HCT116 (cell line): ENCODE measurements at regions not wholly inside any gene's neighbourhood (a gene's known extent, or its start where the extent isn't known, plus 50 kb on each side); places are given as distances from the start of the nearest gene placed in this dataset.

ENCODE experiments used
- ATAC-seq: fragments of 200-7000 bp; cut with Tn5 transposase; 2 replicates; pipeline ENCODE4 v1.9.1; 2020; ENCODE audit warnings: mild to moderate bottlenecking, moderate library complexity
- BruUV-seq: library from RNA; stranded (reverse); fragments of 400-500 nt; replicated peaks from 2 replicates; lab custom pipeline; 2021; lab: Mats Ljungman, UMichigan
- CTCF ChIA-PET: fragments of 300-600 bp; sonication (Branson Sonifier 250); formaldehyde crosslinking; loops from one replicate; lab custom pipeline; 2021; ENCODE audit warnings: antibody characterized with exemption; lab: Charles Lee
- POLR2A ChIA-PET: fragments of 300-600, 350-600 bp; sonication (Branson Sonifier 250); formaldehyde crosslinking; loops from one replicate; lab custom pipeline; 2021; ENCODE audit warnings: antibody characterized with exemption; lab: Charles Lee
- RAD21 ChIA-PET, 2 experiments: fragments of 300-600 bp; sonication (Branson Sonifier 250); formaldehyde crosslinking; loops; one replicate each; lab custom pipeline; 2023; ENCODE audit warnings: low total read pairs in 2 of 2; ENCODE audit not compliant: uncharacterized antibody in 2 of 2, unreplicated experiment in 2 of 2, low non-redundant PET in 1 of 2; lab: Charles Lee
- DNase-seq: peaks from one replicate; pipeline ENCODE4 v3.0.0-alpha.2; 2010; ENCODE audit warnings: low read depth, low spot score
- H2AFZ ChIP-seq: fragments of 200-600 bp; shearing (Covaris generic), sonication (generic); 2 replicates; pipeline ENCODE4 v1.6.1; 2017; ENCODE audit warnings: low read depth, mixed run types, mixed read lengths, antibody characterized with exemption, low read length; ENCODE audit not compliant: poor library complexity, severe bottlenecking
- H3K27ac ChIP-seq: 2 replicates; pipeline ENCODE4 v1.5.1; 2012; ENCODE audit warnings: low read depth, low read length
- H3K27me3 ChIP-seq: fragments of 200-600 bp; sonication (generic); 2 replicates; pipeline ENCODE4 v1.6.1; 2016; ENCODE audit warnings: mixed run types, low read length, mixed read lengths; ENCODE audit not compliant: insufficient read depth
- H3K36me3 ChIP-seq, 2 experiments: fragments of 200-500 bp in 1 of 2; fragments of 200-600 bp in 1 of 2; sonication (Bioruptor generic) in 1 of 2; sonication (generic) in 1 of 2; 2 replicates each; pipeline versions ENCODE4 v1.5.1 to v1.6.1; 2014 to 2016; ENCODE audit warnings: low read length in 2 of 2, inconsistent platforms in 1 of 2, mixed read lengths in 1 of 2, mixed run types in 1 of 2; ENCODE audit not compliant: insufficient read depth in 2 of 2, control insufficient read depth in 1 of 2
- H3K4me1 ChIP-seq, 2 experiments: fragments of 200-600 bp in 1 of 2; sonication (generic) in 1 of 2; 2 replicates each; pipeline versions ENCODE4 v1.5.1 to v1.6.1; 2012 to 2017; ENCODE audit warnings: low read length in 2 of 2, inconsistent platforms in 1 of 2, mild to moderate bottlenecking in 1 of 2, mixed read lengths in 1 of 2, mixed run types in 1 of 2, moderate library complexity in 1 of 2; ENCODE audit not compliant: insufficient read depth in 2 of 2, control insufficient read depth in 1 of 2
- H3K4me2 ChIP-seq: fragments of 200-600 bp; sonication (generic); 2 replicates; pipeline ENCODE4 v1.6.1; 2017; ENCODE audit warnings: mixed run types, low read length, mixed read lengths
- H3K4me3 ChIP-seq, 2 experiments: fragments of 200-600 bp in 1 of 2; sonication (generic) in 1 of 2; replicated peaks in 1 of 2; 2 replicates each; pipeline ENCODE4 v1.5.1; 2011 to 2016; ENCODE audit warnings: low read length in 2 of 2, control low read depth in 1 of 2, low read depth in 1 of 2, mild to moderate bottlenecking in 1 of 2, mixed read lengths in 1 of 2, mixed run types in 1 of 2
- H3K79me2 ChIP-seq: fragments of 200-600 bp; sonication (generic); 2 replicates; pipeline ENCODE4 v1.6.1; 2017; ENCODE audit warnings: mild to moderate bottlenecking, mixed run types, low read length, moderate library complexity, mixed read lengths; ENCODE audit not compliant: insufficient read depth
- H3K9ac ChIP-seq: fragments of 200-600 bp; sonication (generic); 2 replicates; pipeline ENCODE4 v1.6.1; 2016; ENCODE audit warnings: low read length, mixed read lengths
- H3K9me2 ChIP-seq: fragments of 200-600 bp; sonication (generic), shearing (Covaris generic); 2 replicates; pipeline ENCODE4 v1.6.1; 2017; ENCODE audit warnings: mixed run types, mild to moderate bottlenecking, moderate library complexity; ENCODE audit not compliant: insufficient read depth
- H3K9me3 ChIP-seq, 2 experiments: fragments of 200-500 bp in 1 of 2; fragments of 200-600 bp in 1 of 2; sonication (Bioruptor generic) in 1 of 2; sonication (generic) in 1 of 2; 2 replicates each; pipeline ENCODE4 v1.6.1; 2014 to 2017; ENCODE audit warnings: low read length in 2 of 2, mixed read lengths in 2 of 2, inconsistent platforms in 1 of 2, low read depth in 1 of 2, mild to moderate bottlenecking in 1 of 2, mixed run types in 1 of 2, moderate library complexity in 1 of 2; ENCODE audit not compliant: control insufficient read depth in 1 of 2, insufficient read depth in 1 of 2
- H4K20me1 ChIP-seq: fragments of 200-600 bp; sonication (generic), shearing (Covaris generic); 2 replicates; pipeline ENCODE4 v1.6.1; 2017; ENCODE audit warnings: mixed run types, mild to moderate bottlenecking, moderate library complexity; ENCODE audit not compliant: insufficient read depth
- CEBPB ChIP-seq: IDR thresholded peaks from 2 replicates; pipeline ENCODE4 v1.6.1; 2012; ENCODE audit warnings: low read depth
- EGR1 ChIP-seq: IDR thresholded peaks from 2 replicates; pipeline ENCODE4 v1.6.1; 2012; ENCODE audit warnings: low read depth
- ELF1 ChIP-seq: IDR thresholded peaks from 2 replicates; pipeline ENCODE4 v1.6.1; 2012; ENCODE audit warnings: low read depth, borderline replicate concordance
- EZH2 ChIP-seq: fragments of 200-600 bp; sonication (generic); IDR thresholded peaks from 2 replicates; pipeline ENCODE4 v1.6.1; 2017; ENCODE audit warnings: antibody characterized with exemption, mixed run types
- FOSL1 ChIP-seq: IDR thresholded peaks from 2 replicates; pipeline ENCODE4 v1.6.1; 2012; ENCODE audit warnings: low read depth
- POLR2AphosphoS5 ChIP-seq: IDR thresholded peaks from 2 replicates; pipeline ENCODE4 v1.6.1; 2011; ENCODE audit warnings: mild to moderate bottlenecking, low read depth, low read length, moderate library complexity
- RAD21 ChIP-seq: IDR thresholded peaks from 2 replicates; pipeline ENCODE4 v1.6.1; 2012; ENCODE audit warnings: low read depth, mild to moderate bottlenecking
- SIN3A ChIP-seq: IDR thresholded peaks from 2 replicates; pipeline ENCODE4 v1.6.1; 2012; ENCODE audit warnings: low read depth
- SP1 ChIP-seq: IDR thresholded peaks from 2 replicates; pipeline ENCODE4 v1.6.1; 2012; ENCODE audit warnings: low read depth
- TCF7L2 ChIP-seq: IDR thresholded peaks from 2 replicates; pipeline ENCODE4 v1.7.0; 2011; ENCODE audit warnings: borderline replicate concordance, inconsistent platforms; ENCODE audit not compliant: insufficient read depth, insufficient read length; ENCODE audit errors: extremely low read depth
- ZNF274 ChIP-seq: fragments of 200-500 bp; sonication (Bioruptor generic); IDR thresholded peaks from 2 replicates; pipeline ENCODE4 v1.6.1; 2014; ENCODE audit warnings: mild to moderate bottlenecking, low read depth, low read length, inconsistent platforms
- intact Hi-C: fragments of 100-400 bp; cut with micrococcal nuclease; formaldehyde crosslinking; loops from 2 replicates; pipeline ENCODE4 v1.10.0; 2022
- TF ChIP-seq, protein P1 (sequence below): IDR thresholded peaks from 2 replicates; pipeline ENCODE4 v1.6.1; 2012
- TF ChIP-seq, protein P2 (sequence below): IDR thresholded peaks from 2 replicates; pipeline ENCODE4 v1.6.1; 2012
- TF ChIP-seq, protein P3 (sequence below): IDR thresholded peaks from 2 replicates; pipeline ENCODE4 v1.6.1; 2012; ENCODE audit warnings: low read depth
- TF ChIP-seq, protein P4 (sequence below), 3 experiments: fragments of 200-600 bp in 1 of 3; sonication (generic) in 1 of 3; IDR thresholded peaks in 2 of 3; conservative IDR thresholded peaks in 1 of 3; 2 replicates each; pipeline ENCODE4 v1.5.1; 2012 to 2017; ENCODE audit warnings: low read depth in 2 of 3, low read length in 2 of 3, antibody characterized with exemption in 1 of 3, borderline replicate concordance in 1 of 3, control low read depth in 1 of 3, mild to moderate bottlenecking in 1 of 3, mixed read lengths in 1 of 3, mixed run types in 1 of 3, moderate library complexity in 1 of 3; ENCODE audit not compliant: insufficient read depth in 1 of 3

DNA sequence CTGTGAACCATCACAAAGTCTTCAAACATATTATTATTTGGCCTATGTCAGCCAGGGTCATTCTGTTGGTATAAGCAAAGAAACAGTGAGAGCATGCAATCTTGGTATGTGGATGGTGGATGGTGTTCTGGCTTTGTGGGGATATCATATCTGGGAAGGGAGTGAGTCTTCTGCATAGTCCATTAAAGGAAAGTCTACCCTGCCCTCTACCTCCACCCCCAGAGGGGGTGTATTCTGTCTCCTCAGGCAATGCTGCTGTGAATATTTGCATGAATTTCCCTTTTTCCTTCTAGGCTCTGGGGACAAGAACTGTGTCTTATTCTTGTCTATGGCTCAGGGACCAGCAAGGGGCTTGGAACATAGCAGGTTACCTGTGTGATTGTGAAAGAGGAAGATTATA is 495.8 kb downstream of the PDCD6IP start:
- H2AFZ ChIP-seq, result no peak overlapping the region
- ChIA-PET CTCF (no interaction called here), POLR2A (no interaction called here)

More for the DNA sequence above, 495.8 kb downstream of the PDCD6IP start:
- Histone ChIP-seq H3K4me2 (no peak overlapping the region), H3K36me3 (no peaks in the 10 kb centered on the region), H3K9ac (no peak overlapping the region), H3K27me3 (no peaks in the 10 kb centered on the region), H3K79me2 (no peaks in the 10 kb centered on the region), H3K27ac (no peak overlapping the region), H3K4me3 (no peak overlapping the region), H3K4me1 (no peaks in the 10 kb centered on the region)
- ATAC-seq, result no peak
- intact Hi-C loops, result no loop called here
- RAD21 ChIA-PET, result no interaction called here
- no peak for DNase-seq
- no peak for TF ChIP-seq ELF1
- TF ChIP-seq EZH2, result no peak
- TF ChIP-seq, protein P1, sequence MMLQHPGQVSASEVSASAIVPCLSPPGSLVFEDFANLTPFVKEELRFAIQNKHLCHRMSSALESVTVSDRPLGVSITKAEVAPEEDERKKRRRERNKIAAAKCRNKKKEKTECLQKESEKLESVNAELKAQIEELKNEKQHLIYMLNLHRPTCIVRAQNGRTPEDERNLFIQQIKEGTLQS, result no peak
- no peak for TF ChIP-seq RAD21
- TF ChIP-seq, protein P2, sequence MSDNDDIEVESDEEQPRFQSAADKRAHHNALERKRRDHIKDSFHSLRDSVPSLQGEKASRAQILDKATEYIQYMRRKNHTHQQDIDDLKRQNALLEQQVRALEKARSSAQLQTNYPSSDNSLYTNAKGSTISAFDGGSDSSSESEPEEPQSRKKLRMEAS, result no peak
- TF ChIP-seq ZNF274, result no peak
- TF ChIP-seq, protein P3, sequence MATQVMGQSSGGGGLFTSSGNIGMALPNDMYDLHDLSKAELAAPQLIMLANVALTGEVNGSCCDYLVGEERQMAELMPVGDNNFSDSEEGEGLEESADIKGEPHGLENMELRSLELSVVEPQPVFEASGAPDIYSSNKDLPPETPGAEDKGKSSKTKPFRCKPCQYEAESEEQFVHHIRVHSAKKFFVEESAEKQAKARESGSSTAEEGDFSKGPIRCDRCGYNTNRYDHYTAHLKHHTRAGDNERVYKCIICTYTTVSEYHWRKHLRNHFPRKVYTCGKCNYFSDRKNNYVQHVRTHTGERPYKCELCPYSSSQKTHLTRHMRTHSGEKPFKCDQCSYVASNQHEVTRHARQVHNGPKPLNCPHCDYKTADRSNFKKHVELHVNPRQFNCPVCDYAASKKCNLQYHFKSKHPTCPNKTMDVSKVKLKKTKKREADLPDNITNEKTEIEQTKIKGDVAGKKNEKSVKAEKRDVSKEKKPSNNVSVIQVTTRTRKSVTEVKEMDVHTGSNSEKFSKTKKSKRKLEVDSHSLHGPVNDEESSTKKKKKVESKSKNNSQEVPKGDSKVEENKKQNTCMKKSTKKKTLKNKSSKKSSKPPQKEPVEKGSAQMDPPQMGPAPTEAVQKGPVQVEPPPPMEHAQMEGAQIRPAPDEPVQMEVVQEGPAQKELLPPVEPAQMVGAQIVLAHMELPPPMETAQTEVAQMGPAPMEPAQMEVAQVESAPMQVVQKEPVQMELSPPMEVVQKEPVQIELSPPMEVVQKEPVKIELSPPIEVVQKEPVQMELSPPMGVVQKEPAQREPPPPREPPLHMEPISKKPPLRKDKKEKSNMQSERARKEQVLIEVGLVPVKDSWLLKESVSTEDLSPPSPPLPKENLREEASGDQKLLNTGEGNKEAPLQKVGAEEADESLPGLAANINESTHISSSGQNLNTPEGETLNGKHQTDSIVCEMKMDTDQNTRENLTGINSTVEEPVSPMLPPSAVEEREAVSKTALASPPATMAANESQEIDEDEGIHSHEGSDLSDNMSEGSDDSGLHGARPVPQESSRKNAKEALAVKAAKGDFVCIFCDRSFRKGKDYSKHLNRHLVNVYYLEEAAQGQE, result no peak
- TF ChIP-seq FOSL1, result no peak
- no peak for TF ChIP-seq SIN3A
- TF ChIP-seq POLR2AphosphoS5, result no peak
- TF ChIP-seq TCF7L2, result no peak
- TF ChIP-seq EGR1, result no peak
- TF ChIP-seq, protein P4, sequence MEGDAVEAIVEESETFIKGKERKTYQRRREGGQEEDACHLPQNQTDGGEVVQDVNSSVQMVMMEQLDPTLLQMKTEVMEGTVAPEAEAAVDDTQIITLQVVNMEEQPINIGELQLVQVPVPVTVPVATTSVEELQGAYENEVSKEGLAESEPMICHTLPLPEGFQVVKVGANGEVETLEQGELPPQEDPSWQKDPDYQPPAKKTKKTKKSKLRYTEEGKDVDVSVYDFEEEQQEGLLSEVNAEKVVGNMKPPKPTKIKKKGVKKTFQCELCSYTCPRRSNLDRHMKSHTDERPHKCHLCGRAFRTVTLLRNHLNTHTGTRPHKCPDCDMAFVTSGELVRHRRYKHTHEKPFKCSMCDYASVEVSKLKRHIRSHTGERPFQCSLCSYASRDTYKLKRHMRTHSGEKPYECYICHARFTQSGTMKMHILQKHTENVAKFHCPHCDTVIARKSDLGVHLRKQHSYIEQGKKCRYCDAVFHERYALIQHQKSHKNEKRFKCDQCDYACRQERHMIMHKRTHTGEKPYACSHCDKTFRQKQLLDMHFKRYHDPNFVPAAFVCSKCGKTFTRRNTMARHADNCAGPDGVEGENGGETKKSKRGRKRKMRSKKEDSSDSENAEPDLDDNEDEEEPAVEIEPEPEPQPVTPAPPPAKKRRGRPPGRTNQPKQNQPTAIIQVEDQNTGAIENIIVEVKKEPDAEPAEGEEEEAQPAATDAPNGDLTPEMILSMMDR (IDR thresholded peaks at IDR 0.05 in 2 of 3, conservative IDR thresholded peaks at IDR 0.05 in 1 of 3; ENCODE audit: borderline replicate concordance in 1 of 3, insufficient read depth in 1 of 3, low read depth in 2 of 3, low read length in 2 of 3), result no peak
- TF ChIP-seq CEBPB, result no peak
- TF ChIP-seq SP1, result no peak
- TF ChIP-seq, all 23 proteins: peak for 0
- H3K9me2 ChIP-seq, result no peaks in the 10 kb centered on the region
- no peaks in the 10 kb centered on the region for H4K20me1 ChIP-seq
- no TSS peak for BruUV-seq
- H3K9me3 ChIP-seq, result no peaks in the 10 kb centered on the region
